H9 (cell line): ENCODE measurements at regions not wholly inside any gene's neighbourhood (a gene's known extent, or its start where the extent isn't known, plus 50 kb on each side); places are given as distances from the start of the nearest gene placed in this dataset.

Experiments used
- DNase-seq: peaks from one replicate; pipeline ENCODE4 v3.0.0-alpha.2; 2017
- H2AFZ ChIP-seq: one replicate; pipeline ENCODE4 v1.6.1; 2013; ENCODE audit warnings: mild to moderate bottlenecking, low read length, control low read depth, moderate library complexity
- H2AK5ac ChIP-seq: 2 replicates; pipeline ENCODE4 v1.6.1; 2013; ENCODE audit warnings: low read length, control low read depth, mixed read lengths; ENCODE audit not compliant: insufficient read length
- H2BK120ac ChIP-seq: one replicate; pipeline ENCODE4 v1.6.1; 2013; ENCODE audit warnings: low read depth, mild to moderate bottlenecking, low read length, control low read depth, inconsistent platforms; ENCODE audit not compliant: poor library complexity, severe bottlenecking
- H2BK12ac ChIP-seq: 2 replicates; pipeline ENCODE4 v1.6.1; 2013; ENCODE audit warnings: low read length, control low read depth, mixed read lengths, low read depth; ENCODE audit not compliant: insufficient read length
- H2BK15ac ChIP-seq: 2 replicates; pipeline ENCODE4 v1.6.1; 2013; ENCODE audit warnings: low read depth, low read length, control low read depth
- H2BK20ac ChIP-seq: one replicate; pipeline ENCODE4 v1.6.1; 2013; ENCODE audit warnings: low read depth, mild to moderate bottlenecking, low read length, control low read depth, inconsistent platforms; ENCODE audit not compliant: poor library complexity, severe bottlenecking
- H2BK5ac ChIP-seq: 2 replicates; pipeline ENCODE4 v1.6.1; 2013; ENCODE audit warnings: low read length, control low read depth, mixed read lengths; ENCODE audit not compliant: insufficient read length
- H3K14ac ChIP-seq: 2 replicates; pipeline ENCODE4 v1.6.1; 2013; ENCODE audit warnings: low read length, control low read depth; ENCODE audit not compliant: insufficient read depth
- H3K18ac ChIP-seq: 2 replicates; pipeline ENCODE4 v1.6.1; 2013; ENCODE audit warnings: low read depth, mild to moderate bottlenecking, mixed read lengths, low read length, control low read depth; ENCODE audit not compliant: insufficient read length
- H3K23ac ChIP-seq: 2 replicates; pipeline ENCODE4 v1.6.1; 2013; ENCODE audit warnings: low read length, control low read depth, mixed read lengths, low read depth; ENCODE audit not compliant: insufficient read length
- H3K23me2 ChIP-seq: 2 replicates; pipeline ENCODE4 v1.6.1; 2013; ENCODE audit warnings: low read depth, mild to moderate bottlenecking, mixed read lengths, low read length, control low read depth; ENCODE audit not compliant: insufficient read length, poor library complexity, severe bottlenecking
- H3K27ac ChIP-seq: 2 replicates; pipeline ENCODE4 v1.5.1; 2013; ENCODE audit warnings: low read length, control low read depth, mixed read lengths, low read depth; ENCODE audit not compliant: insufficient read length
- H3K27me3 ChIP-seq: 2 replicates; pipeline ENCODE4 v1.6.1; 2013; ENCODE audit warnings: low read length, control low read depth, inconsistent platforms; ENCODE audit not compliant: insufficient read depth
- H3K4ac ChIP-seq: 2 replicates; pipeline ENCODE4 v1.6.1; 2013; ENCODE audit warnings: low read depth, mild to moderate bottlenecking, control low read depth, inconsistent platforms, low read length, moderate library complexity
- H3K4me1 ChIP-seq: 2 replicates; pipeline ENCODE4 v1.6.1; 2013; ENCODE audit warnings: low read length, control low read depth, inconsistent platforms; ENCODE audit not compliant: insufficient read depth
- H3K4me2 ChIP-seq: 2 replicates; pipeline ENCODE4 v1.6.1; 2013; ENCODE audit warnings: low read length, control low read depth, mixed read lengths; ENCODE audit not compliant: insufficient read length, insufficient read depth
- H3K56ac ChIP-seq: 2 replicates; pipeline ENCODE4 v1.6.1; 2013; ENCODE audit warnings: low read depth, mild to moderate bottlenecking, mixed read lengths, low read length, control low read depth; ENCODE audit not compliant: insufficient read length
- H3K79me1 ChIP-seq: 2 replicates; pipeline ENCODE4 v1.6.1; 2013; ENCODE audit warnings: low read depth, mild to moderate bottlenecking, moderate library complexity, low read length, control low read depth, inconsistent platforms; ENCODE audit not compliant: insufficient read depth, poor library complexity, severe bottlenecking
- H3K79me2 ChIP-seq: 2 replicates; pipeline ENCODE4 v1.6.1; 2013; ENCODE audit warnings: low read length, control low read depth, inconsistent platforms; ENCODE audit not compliant: insufficient read depth
- H3K9ac ChIP-seq: 2 replicates; pipeline ENCODE4 v1.6.1; 2013; ENCODE audit warnings: low read length, control low read depth, mixed read lengths; ENCODE audit not compliant: insufficient read length; ENCODE audit errors: extremely low read depth
- H3K9me3 ChIP-seq: one replicate; pipeline ENCODE4 v1.6.1; 2013; ENCODE audit warnings: low read depth, low read length, inconsistent platforms; ENCODE audit not compliant: control insufficient read depth
- H3T11ph ChIP-seq: one replicate; pipeline ENCODE4 v1.6.1; 2013; ENCODE audit warnings: mild to moderate bottlenecking, low read length, control low read depth, inconsistent platforms
- H4K20me1 ChIP-seq: one replicate; pipeline ENCODE4 v1.6.1; 2013; ENCODE audit not compliant: control insufficient read depth, insufficient read length, insufficient read depth
- H4K5ac ChIP-seq: 2 replicates; pipeline ENCODE4 v1.6.1; 2013; ENCODE audit warnings: low read depth, mild to moderate bottlenecking, mixed read lengths, low read length, control low read depth; ENCODE audit not compliant: insufficient read length
- H4K8ac ChIP-seq: replicated peaks from 2 replicates; pipeline ENCODE4 v1.6.1; 2013; ENCODE audit warnings: low read length, control low read depth, mixed read lengths, low read depth; ENCODE audit not compliant: insufficient read length
- H4K91ac ChIP-seq: 2 replicates; pipeline ENCODE4 v1.6.1; 2013; ENCODE audit warnings: low read depth, mild to moderate bottlenecking, moderate library complexity, mixed read lengths, low read length, control low read depth; ENCODE audit not compliant: insufficient read length
- H3K27ac Mint-ChIP-seq, 3 experiments: 2 replicates in 2 of 3; 3 replicates in 1 of 3; pipeline ENCODE4 v1.8.0; 2020 to 2021; ENCODE audit warnings: mixed read lengths in 3 of 3, mild to moderate bottlenecking in 1 of 3, moderate library complexity in 1 of 3
- H3K27me3 Mint-ChIP-seq: 2 replicates; pipeline ENCODE4 v1.8.0; 2021; ENCODE audit warnings: low read depth, mild to moderate bottlenecking, moderate library complexity, mixed read lengths
- H3K36me3 Mint-ChIP-seq, 3 experiments: 2 replicates in 2 of 3; 3 replicates in 1 of 3; pipeline ENCODE4 v1.8.0; 2020 to 2021; ENCODE audit warnings: low read depth in 3 of 3, mixed read lengths in 3 of 3; ENCODE audit not compliant: insufficient read depth in 1 of 3
- H3K4me1 Mint-ChIP-seq, 2 experiments: 2 replicates each; pipeline ENCODE4 v1.8.0; 2020; ENCODE audit warnings: mixed read lengths in 2 of 2
- H3K4me3 Mint-ChIP-seq, 2 experiments: 2 replicates in 1 of 2; 3 replicates in 1 of 2; pipeline ENCODE4 v1.8.0; 2020 to 2021; ENCODE audit warnings: mild to moderate bottlenecking in 2 of 2, mixed read lengths in 2 of 2, moderate library complexity in 1 of 2
- H3K9me3 Mint-ChIP-seq, 2 experiments: 2 replicates in 1 of 2; 3 replicates in 1 of 2; pipeline ENCODE4 v1.8.0; 2020; ENCODE audit warnings: mild to moderate bottlenecking in 2 of 2, mixed read lengths in 2 of 2, moderate library complexity in 1 of 2
- CTCF ChIP-seq: fragments of 200-600 bp; sonication (generic); conservative IDR thresholded peaks from 3 replicates; pipeline ENCODE4 v1.8.0; 2021; ENCODE audit warnings: antibody characterized with exemption, mild to moderate bottlenecking
- WGBS: extraction: QIAGEN DNeasy Blood & Tissue Kit; methylation state at CpG from one replicate; pipeline ENCODE4 v1.1.7; 2013; ENCODE audit warnings: missing lambda C conversion rate, low lambda C conversion rate, mixed read lengths; ENCODE audit not compliant: insufficient read length; ENCODE audit errors: extremely low coverage; 5-methylcytosine and 5-hydroxymethylcytosine counted together

DNA sequence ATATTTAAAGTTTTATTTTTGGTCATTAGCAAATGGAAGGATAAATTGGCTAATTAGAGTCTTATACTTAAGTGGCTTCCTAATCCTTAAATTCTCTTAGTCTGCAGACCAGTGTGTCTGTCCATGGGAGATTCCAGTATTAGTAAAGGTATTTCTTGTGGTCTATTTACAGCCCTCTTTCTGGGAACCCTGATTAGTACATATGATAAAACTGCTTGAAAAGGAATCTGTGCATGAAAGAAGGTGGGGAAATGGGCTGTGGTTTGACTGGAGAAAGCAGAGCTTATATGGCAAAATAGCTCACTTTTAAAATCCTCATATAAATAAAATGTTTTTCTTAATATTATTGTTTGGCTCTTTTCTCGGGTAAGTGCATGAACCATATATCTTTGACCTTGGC is 124.5 kb upstream of the RHOBTB1 start:
- Histone ChIP-seq H4K5ac (no peak overlapping the region), H3K4me2 (no peak overlapping the region), H3K23ac (no peak overlapping the region), H2BK5ac (no peak overlapping the region), H3K4me1 (no peaks in the 10 kb centered on the region), H3K4ac (no peak overlapping the region), H3K23me2 (no peaks in the 10 kb centered on the region), H3K14ac (no peak overlapping the region), H4K20me1 (no peaks in the 10 kb centered on the region), H3K18ac (no peak overlapping the region), H2AFZ (no peak overlapping the region), H4K91ac (no peak overlapping the region), H2BK120ac (no peak overlapping the region), H2AK5ac (no peak overlapping the region), H3K79me1 (no peaks in the 10 kb centered on the region), H3K27me3 (no peaks in the 10 kb centered on the region), H2BK15ac (no peak overlapping the region), H3K27ac (no peak overlapping the region), H3K56ac (no peak overlapping the region), H3K79me2 (no peaks in the 10 kb centered on the region), H2BK12ac (no peak overlapping the region), H4K8ac (no peak overlapping the region), H2BK20ac (no peak overlapping the region), H3K9me3 (no peaks in the 10 kb centered on the region), H3K9ac (no peak overlapping the region), H3T11ph (no peak overlapping the region)
- Mint-ChIP-seq H3K36me3 (no peaks in the 10 kb centered on the region), H3K27ac (no peak overlapping the region), H3K4me3 (no peak overlapping the region), H3K27me3 (no peaks in the 10 kb centered on the region), H3K9me3 (no peaks in the 10 kb centered on the region), H3K4me1 (no peaks in the 10 kb centered on the region)
- no peak for TF ChIP-seq CTCF
- no CpG with 5 or more reads among the region's 1 CpG for WGBS
- no peak for DNase-seq
